Esophagus squamous epithelium (tissue), 4 donors: ENCODE measurements at regions not wholly inside any gene's neighbourhood (a gene's known extent, or its start where the extent isn't known, plus 50 kb on each side); places are given as distances from the start of the nearest gene placed in this dataset.

ENCODE experiments used
- CTCF ChIP-seq, 6 experiments: fragments of 450-650 bp in 4 of 6; fragments of 200-600 bp in 2 of 6; sonication (generic) in 2 of 6; IDR thresholded peaks; one replicate each; pipeline ENCODE4 v1.5.1; 2016 to 2019; ENCODE audit warnings: antibody characterized with exemption in 6 of 6, mild to moderate bottlenecking in 4 of 6, moderate library complexity in 4 of 6
- POLR2A ChIP-seq, 4 donors: fragments of 450-650 bp; IDR thresholded peaks; one replicate each; pipeline ENCODE4 v1.6.1; 2017; ENCODE audit warnings: antibody characterized with exemption in 4 of 4, mild to moderate bottlenecking in 4 of 4, moderate library complexity in 3 of 4

GRCh38 chr9:1179366-1179765 lies 129.2 kb downstream of the DMRT2 start:
- TF ChIP-seq POLR2A (IDR thresholded peaks at IDR 0.05) = no peak
- no peak for TF ChIP-seq CTCF (IDR thresholded peaks at IDR 0.05)
